SK-N-SH treated with all-trans-retinoic acid at 6 μM for 48 hours (cell line): ENCODE measurements at regions not wholly inside any gene's neighbourhood (a gene's known extent, or its start where the extent isn't known, plus 50 kb on each side); places are given as distances from the start of the nearest gene placed in this dataset.

Experiments used
- PATZ1 ChIP-seq: fragments of 250-450 bp; sonication (Bioruptor Pico); IDR thresholded peaks from 2 replicates; pipeline ENCODE4 v1.8.0; 2020; ENCODE audit warnings: mild to moderate bottlenecking, moderate library complexity, borderline replicate concordance
- TOX ChIP-seq: fragments of 250-450 bp; sonication (Bioruptor Pico); IDR thresholded peaks from 2 replicates; pipeline ENCODE4 v1.8.0; 2021; ENCODE audit warnings: mild to moderate bottlenecking, moderate library complexity, borderline replicate concordance
- ZC3H10 ChIP-seq: fragments of 250-450 bp; sonication (Bioruptor Pico); IDR thresholded peaks from 2 replicates; pipeline ENCODE4 v1.5.1; 2021; ENCODE audit warnings: mild to moderate bottlenecking, moderate library complexity
- ZNF8 ChIP-seq: fragments of 450-650 bp; formaldehyde crosslinking; IDR thresholded peaks from 2 replicates; pipeline ENCODE4 v1.5.0; 2020; ENCODE audit warnings: mild to moderate bottlenecking, moderate library complexity

GRCh38 chr2:122514451-122514996 is 759.1 kb downstream of the TSN start:
- no peak for TF ChIP-seq ZNF8 (CRISPR knock-in tag)
- no peak for TF ChIP-seq TOX (CRISPR knock-in tag)
- TF ChIP-seq ZC3H10 (CRISPR knock-in tag) = no peak
- no peak for TF ChIP-seq PATZ1 (CRISPR knock-in tag)
